ENCODE measurements at regions not wholly inside any gene's neighbourhood (a gene's known extent, or its start where the extent isn't known, plus 50 kb on each side); places are given as distances from the start of the nearest gene placed in this dataset.

DNA sequence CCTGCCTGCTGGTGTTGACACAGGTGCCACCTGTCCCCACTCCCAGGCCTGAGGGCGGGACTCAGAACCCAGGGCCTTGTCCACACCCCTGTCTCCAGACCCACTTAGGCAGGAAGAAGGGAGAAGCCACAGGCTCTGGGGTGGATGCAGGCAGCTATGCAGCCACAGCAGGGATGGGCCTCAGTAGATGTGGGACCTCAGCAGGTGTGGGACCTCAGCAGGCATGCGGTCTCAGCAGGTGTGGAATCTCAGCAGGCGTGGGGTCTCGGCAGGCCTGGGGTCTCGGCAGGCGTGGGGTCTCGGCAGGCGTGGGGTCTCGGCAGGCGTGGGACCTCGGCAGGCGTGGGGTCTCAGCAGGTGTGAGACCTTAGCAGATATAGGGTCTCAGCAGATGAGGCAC lies 118.0 kb upstream of the PITRM1 start:
- no peak overlapping the region for H3K4me3 ChIP-seq (ENCODE audit: low read depth, low read length)
- TF ChIP-seq, protein P1, sequence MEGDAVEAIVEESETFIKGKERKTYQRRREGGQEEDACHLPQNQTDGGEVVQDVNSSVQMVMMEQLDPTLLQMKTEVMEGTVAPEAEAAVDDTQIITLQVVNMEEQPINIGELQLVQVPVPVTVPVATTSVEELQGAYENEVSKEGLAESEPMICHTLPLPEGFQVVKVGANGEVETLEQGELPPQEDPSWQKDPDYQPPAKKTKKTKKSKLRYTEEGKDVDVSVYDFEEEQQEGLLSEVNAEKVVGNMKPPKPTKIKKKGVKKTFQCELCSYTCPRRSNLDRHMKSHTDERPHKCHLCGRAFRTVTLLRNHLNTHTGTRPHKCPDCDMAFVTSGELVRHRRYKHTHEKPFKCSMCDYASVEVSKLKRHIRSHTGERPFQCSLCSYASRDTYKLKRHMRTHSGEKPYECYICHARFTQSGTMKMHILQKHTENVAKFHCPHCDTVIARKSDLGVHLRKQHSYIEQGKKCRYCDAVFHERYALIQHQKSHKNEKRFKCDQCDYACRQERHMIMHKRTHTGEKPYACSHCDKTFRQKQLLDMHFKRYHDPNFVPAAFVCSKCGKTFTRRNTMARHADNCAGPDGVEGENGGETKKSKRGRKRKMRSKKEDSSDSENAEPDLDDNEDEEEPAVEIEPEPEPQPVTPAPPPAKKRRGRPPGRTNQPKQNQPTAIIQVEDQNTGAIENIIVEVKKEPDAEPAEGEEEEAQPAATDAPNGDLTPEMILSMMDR (IDR thresholded peaks at IDR 0.05; ENCODE audit: low read depth, low read length): no peak

DNA sequence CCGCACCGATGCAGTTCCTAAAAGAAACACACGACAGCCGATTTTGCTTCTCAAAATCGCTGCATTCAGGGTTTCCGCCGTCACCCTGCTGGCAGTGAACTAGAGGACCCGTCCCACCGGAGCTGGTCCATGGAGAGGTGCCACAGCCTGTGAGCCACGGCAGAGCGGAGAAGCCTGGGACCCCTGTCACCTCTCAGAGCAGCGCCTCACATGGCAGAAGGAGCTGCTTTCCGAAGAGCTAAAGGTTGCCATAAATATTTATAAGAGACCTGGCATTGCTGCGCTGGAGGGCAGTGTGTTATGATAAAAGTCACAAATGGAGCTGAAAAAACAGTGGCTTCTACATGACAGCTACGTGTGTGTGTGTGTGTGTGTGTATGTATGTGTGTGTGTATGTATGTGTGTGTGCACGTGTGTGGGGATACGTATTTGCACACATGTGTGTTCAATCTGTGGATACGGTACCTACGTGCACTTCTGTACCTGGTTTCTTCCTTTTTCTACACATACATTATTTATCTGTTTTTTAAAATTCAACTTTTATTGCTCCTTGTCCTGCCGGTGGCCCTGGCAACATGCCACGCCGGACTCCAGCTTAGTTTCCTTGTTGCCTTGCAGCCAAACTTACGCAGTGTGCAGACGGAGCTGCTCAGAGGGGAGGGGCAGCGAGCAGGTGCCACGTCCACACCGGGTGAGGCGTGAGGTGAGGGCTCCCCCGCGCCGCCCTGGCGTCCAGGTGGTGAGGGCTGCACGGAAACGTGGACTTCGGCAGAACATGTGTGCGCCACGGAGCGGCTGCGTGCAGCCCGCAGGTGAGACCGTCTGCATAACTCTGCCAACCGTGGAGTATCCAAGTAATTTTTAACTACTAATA lies 115.2 kb upstream of the PITRM1 start:
- H3K4me3 ChIP-seq (ENCODE audit: low read depth, low read length): no peak overlapping the region
- TF ChIP-seq, protein P1 (IDR thresholded peaks at IDR 0.05; ENCODE audit: low read depth, low read length): no peak

DNA sequence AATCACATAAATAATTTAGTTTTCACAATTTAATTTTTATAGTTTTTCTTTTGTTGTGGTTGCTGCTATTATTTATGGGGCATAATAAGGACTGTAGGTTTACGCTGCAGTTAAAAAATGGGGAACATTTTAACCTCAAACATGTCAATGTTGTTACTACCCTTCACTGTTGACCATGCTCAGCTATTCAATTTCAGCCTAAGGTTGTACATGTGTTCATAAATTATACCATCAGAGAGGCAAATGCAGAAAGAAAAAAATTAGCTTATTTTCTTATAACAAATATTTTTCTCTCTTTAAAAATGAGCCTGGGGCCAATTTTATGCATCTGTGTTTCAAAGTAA lies 110.1 kb upstream of the PITRM1 start:
- TF ChIP-seq, protein P1 (IDR thresholded peaks at IDR 0.05; ENCODE audit: low read depth, low read length): no peak
- no peak overlapping the region for H3K4me3 ChIP-seq (ENCODE audit: low read depth, low read length)

DNA sequence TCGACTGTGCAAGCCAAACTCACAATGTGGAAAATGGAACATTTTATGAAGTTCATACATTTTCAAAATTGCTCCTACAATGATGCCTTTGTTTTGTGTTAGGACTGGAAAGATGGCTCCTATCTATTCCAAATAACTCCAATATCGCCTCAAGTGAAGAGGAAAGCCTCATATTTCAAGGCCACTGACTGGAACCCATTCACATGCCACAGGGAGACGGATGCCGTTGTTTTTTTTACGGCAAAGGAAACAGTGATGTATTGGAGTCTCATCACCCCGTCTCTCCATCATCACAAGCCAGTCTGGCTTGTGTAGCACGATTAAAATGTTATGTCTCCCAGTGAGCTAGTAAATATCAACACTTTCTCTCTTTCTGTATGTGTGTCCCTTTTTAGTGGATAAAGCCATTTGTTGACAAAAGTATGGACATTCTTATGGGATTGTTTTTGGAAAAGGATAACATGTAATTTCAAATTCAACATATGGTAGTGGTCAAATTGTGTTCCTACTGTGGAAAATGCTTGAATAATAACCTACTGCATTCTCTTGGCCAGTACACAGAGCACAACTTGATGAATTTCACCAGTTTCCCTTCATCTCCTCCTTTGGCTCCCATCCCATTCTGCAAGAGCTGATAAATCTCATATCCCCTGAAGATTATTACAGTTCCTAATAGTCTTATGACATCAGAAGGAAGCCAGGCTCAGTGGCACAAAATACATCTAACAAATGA lies 109.5 kb upstream of the PITRM1 start:
- H3K4me3 ChIP-seq (ENCODE audit: low read depth, low read length): no peak overlapping the region
- TF ChIP-seq, protein P1 (IDR thresholded peaks at IDR 0.05; ENCODE audit: low read depth, low read length): no peak

DNA sequence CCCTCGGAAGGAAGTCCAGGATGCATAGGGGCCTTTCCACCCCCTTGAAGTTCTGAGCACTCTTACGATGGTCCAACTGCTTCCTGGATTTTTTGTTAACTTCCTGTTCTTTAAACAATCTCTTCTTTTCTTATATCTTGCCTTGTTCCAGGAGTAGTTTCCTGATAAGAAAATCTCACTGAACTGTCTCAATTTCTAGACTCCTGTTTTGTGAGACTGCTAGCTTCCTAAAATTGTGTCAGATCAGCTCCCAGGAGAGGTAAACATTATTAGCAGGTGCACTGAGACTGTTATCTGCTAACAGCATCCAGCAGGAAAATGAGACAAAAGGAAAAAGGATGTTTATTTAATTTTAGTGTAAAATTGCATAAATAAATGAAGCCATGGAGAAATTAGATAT lies 106.2 kb upstream of the PITRM1 start:
- TF ChIP-seq, protein P1 (IDR thresholded peaks at IDR 0.05; ENCODE audit: low read depth, low read length): no peak
- no peak overlapping the region for H3K4me3 ChIP-seq (ENCODE audit: low read depth, low read length)

DNA sequence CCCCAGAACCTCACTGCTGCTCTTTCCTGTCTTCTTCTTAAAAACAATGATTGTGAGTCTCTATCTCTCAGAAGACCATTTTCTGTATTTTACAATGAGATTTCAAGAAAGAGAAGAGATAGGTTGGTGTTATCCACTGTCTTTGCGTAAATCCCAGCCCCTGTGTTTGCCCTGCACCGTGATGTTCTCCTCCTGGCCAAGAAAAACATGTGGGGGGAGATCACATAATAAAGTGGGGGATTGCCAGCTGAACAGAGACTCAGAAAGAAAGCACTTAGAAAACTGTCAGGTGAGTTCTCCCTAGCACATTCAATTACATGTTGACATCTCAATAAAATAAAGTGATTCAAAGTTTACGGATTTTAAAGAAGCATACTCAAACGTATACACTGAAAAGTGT lies 105.0 kb upstream of the PITRM1 start:
- H3K4me3 ChIP-seq (ENCODE audit: low read depth, low read length): no peak overlapping the region
- TF ChIP-seq, protein P1 (IDR thresholded peaks at IDR 0.05; ENCODE audit: low read depth, low read length): no peak

DNA sequence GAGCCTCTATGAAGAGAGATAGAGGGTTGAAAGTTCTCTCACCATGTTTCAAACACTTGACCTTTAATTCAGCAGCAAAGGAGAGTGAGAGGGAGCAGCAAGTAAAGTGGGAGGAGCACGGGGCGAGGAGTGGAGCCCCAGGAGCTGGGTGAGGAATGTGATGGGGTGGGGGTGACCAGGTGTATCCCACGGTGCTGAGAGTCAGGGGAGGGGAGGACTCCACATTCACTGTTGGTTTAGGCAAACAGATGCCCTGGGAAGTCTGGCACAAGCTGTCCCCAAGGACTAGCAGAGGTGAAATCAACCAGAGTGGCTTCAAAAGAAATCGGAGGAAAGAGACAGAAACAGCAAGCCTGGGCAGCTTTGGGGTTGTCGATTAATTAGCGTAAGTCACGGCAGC lies 101.8 kb upstream of the PITRM1 start:
- TF ChIP-seq, protein P1 (IDR thresholded peaks at IDR 0.05; ENCODE audit: low read depth, low read length): no peak
- no peak overlapping the region for H3K4me3 ChIP-seq (ENCODE audit: low read depth, low read length)

Measured in WI38 (cell line).